Testis (tissue), 2 donors: ENCODE measurements at regions not wholly inside any gene's neighbourhood (a gene's known extent, or its start where the extent isn't known, plus 50 kb on each side); places are given as distances from the start of the nearest gene placed in this dataset.

Experiments used
- POLR2A ChIP-seq: fragments of 450-650 bp; IDR thresholded peaks from one replicate; pipeline ENCODE4 v1.6.1; 2017; ENCODE audit warnings: antibody characterized with exemption, mild to moderate bottlenecking, moderate library complexity
- TF ChIP-seq, protein P1 (sequence below), 3 experiments: fragments of 450-650 bp in 2 of 3; fragments of 200-600 bp in 1 of 3; sonication (generic) in 1 of 3; IDR thresholded peaks; one replicate each; pipeline ENCODE4 v1.5.1; 2016 to 2019; ENCODE audit warnings: antibody characterized with exemption in 3 of 3, mild to moderate bottlenecking in 2 of 3, moderate library complexity in 1 of 3

DNA sequence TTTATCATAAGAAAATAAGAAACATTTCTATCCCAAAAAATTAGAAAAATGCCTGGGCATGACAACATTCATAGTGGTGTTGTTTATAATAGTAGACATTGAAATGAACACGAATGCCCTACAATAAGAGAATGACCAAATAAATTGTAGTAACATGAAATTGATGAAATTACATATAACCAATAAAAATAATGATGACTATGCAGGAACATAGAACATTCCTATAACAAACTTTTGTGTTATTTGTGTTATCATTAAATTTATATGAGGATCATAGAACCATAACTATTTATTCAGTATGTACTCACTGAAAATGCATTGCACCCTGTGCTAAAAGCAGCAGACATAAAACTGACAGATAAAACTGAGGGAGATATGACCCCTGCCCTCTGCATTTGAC, 399.7 kb downstream of the CBLN4 start:
- TF ChIP-seq, protein P1, sequence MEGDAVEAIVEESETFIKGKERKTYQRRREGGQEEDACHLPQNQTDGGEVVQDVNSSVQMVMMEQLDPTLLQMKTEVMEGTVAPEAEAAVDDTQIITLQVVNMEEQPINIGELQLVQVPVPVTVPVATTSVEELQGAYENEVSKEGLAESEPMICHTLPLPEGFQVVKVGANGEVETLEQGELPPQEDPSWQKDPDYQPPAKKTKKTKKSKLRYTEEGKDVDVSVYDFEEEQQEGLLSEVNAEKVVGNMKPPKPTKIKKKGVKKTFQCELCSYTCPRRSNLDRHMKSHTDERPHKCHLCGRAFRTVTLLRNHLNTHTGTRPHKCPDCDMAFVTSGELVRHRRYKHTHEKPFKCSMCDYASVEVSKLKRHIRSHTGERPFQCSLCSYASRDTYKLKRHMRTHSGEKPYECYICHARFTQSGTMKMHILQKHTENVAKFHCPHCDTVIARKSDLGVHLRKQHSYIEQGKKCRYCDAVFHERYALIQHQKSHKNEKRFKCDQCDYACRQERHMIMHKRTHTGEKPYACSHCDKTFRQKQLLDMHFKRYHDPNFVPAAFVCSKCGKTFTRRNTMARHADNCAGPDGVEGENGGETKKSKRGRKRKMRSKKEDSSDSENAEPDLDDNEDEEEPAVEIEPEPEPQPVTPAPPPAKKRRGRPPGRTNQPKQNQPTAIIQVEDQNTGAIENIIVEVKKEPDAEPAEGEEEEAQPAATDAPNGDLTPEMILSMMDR (IDR thresholded peaks at IDR 0.05) = no peak
- no peak for TF ChIP-seq POLR2A
